ENCODE measurements at regions not wholly inside any gene's neighbourhood (a gene's known extent, or its start where the extent isn't known, plus 50 kb on each side); places are given as distances from the start of the nearest gene placed in this dataset.

DNA sequence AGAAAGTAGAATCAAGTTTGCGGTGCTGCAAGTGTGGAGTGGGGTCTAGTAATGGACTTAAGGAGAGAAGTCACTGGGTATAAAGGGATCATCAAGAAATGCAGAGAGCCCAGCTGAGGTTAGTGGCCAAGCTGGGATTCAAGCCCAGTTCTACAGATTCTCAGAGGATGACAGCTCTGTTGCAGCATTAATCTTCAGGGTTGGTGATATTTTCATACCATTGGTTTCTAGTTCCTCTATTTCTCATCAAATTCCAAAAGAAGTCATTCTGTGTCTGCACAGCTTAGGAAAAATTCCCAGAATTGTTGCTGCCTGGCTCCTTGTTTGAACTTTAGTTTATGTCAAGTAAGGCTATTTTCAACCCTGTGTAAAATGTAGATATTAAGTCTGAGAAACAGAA lies 169.5 kb upstream of the NTF3 start:
- intact Hi-C loops (cut with DNase I; ENCODE audit: low total_unique reads) = no loop called here
- Histone ChIP-seq H3K4me3 (no peak overlapping the region), H3K27ac (no peak overlapping the region), H3K4me1 (no peaks in the 10 kb centered on the region), H3K9me3 (no peaks in the 10 kb centered on the region), H3K36me3 (ENCODE audit: low read depth, missing control alignments) (no peaks in the 10 kb centered on the region), H3K27me3 (no peaks in the 10 kb centered on the region)
- DNase-seq = no peak
- WGBS, 2 donors = 97 to 100% methylated on average over 1 of the region's 1 CpG
- TF ChIP-seq, protein P1, sequence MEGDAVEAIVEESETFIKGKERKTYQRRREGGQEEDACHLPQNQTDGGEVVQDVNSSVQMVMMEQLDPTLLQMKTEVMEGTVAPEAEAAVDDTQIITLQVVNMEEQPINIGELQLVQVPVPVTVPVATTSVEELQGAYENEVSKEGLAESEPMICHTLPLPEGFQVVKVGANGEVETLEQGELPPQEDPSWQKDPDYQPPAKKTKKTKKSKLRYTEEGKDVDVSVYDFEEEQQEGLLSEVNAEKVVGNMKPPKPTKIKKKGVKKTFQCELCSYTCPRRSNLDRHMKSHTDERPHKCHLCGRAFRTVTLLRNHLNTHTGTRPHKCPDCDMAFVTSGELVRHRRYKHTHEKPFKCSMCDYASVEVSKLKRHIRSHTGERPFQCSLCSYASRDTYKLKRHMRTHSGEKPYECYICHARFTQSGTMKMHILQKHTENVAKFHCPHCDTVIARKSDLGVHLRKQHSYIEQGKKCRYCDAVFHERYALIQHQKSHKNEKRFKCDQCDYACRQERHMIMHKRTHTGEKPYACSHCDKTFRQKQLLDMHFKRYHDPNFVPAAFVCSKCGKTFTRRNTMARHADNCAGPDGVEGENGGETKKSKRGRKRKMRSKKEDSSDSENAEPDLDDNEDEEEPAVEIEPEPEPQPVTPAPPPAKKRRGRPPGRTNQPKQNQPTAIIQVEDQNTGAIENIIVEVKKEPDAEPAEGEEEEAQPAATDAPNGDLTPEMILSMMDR (IDR thresholded peaks at IDR 0.05) = no peak
- no peak for TF ChIP-seq POLR2A (IDR thresholded peaks at IDR 0.05)

DNA sequence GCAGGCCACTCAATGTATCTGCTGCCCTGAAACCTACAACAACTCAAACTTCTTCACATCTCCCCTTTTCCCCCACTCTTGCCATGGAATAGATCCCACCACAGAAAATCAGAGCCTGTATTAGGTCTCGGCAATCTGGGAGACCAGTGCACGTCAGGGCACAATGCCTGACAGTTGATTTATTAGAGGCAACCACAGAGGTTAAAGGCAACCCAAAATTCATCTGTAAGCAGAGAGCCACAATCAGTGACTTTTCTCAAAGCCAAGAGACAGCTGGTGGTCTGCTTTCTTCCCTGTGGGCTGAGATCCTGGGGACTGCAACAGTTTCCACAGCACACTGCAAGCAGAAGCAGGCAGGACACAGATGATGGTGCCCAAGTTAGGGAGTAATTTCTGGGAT lies 169.0 kb upstream of the NTF3 start:
- H3K4me1 ChIP-seq = no peaks in the 10 kb centered on the region
- intact Hi-C loops (cut with DNase I; ENCODE audit: low total_unique reads) = no loop called here
- H3K27me3 ChIP-seq = no peaks in the 10 kb centered on the region
- no peak for DNase-seq
- no peak overlapping the region for H3K27ac ChIP-seq
- WGBS, 2 donors = 45 to 60% methylated on average over 2 of the region's 2 CpGs
- no peaks in the 10 kb centered on the region for H3K36me3 ChIP-seq (ENCODE audit: low read depth, missing control alignments)
- TF ChIP-seq POLR2A (IDR thresholded peaks at IDR 0.05) = no peak
- TF ChIP-seq, protein P1 (IDR thresholded peaks at IDR 0.05) = no peak
- no peaks in the 10 kb centered on the region for H3K9me3 ChIP-seq
- H3K4me3 ChIP-seq = no peak overlapping the region

DNA sequence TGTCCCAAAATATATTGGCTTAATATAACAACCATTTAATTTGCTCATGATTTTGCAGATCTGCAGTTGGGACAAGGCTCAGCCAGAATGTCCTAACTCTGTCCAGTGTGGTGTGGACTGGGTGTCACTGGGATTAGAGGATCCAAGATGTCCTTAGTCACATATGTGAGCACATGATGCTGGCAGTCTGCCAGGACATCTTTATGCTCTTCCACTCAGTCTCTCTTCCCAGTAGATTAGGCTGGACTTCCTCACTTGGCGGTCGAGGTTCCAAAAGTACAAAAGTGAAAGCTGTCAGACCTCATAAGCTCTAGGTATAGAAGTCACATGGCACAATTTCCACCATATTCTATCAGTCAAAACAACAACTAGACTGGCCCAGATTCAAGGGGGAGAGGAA lies 167.9 kb upstream of the NTF3 start:
- H3K36me3 ChIP-seq (ENCODE audit: low read depth, missing control alignments) = no peaks in the 10 kb centered on the region
- intact Hi-C loops (cut with DNase I; ENCODE audit: low total_unique reads) = no loop called here
- no peaks in the 10 kb centered on the region for H3K4me1 ChIP-seq
- H3K4me3 ChIP-seq = no peak overlapping the region
- H3K27ac ChIP-seq = no peak overlapping the region
- WGBS, 2 donors = 62 to 68% methylated on average over 2 of the region's 2 CpGs
- no peaks in the 10 kb centered on the region for H3K9me3 ChIP-seq
- no peak for TF ChIP-seq POLR2A (IDR thresholded peaks at IDR 0.05)
- TF ChIP-seq, protein P1 (IDR thresholded peaks at IDR 0.05) = no peak
- no peak for DNase-seq
- H3K27me3 ChIP-seq = no peaks in the 10 kb centered on the region

DNA sequence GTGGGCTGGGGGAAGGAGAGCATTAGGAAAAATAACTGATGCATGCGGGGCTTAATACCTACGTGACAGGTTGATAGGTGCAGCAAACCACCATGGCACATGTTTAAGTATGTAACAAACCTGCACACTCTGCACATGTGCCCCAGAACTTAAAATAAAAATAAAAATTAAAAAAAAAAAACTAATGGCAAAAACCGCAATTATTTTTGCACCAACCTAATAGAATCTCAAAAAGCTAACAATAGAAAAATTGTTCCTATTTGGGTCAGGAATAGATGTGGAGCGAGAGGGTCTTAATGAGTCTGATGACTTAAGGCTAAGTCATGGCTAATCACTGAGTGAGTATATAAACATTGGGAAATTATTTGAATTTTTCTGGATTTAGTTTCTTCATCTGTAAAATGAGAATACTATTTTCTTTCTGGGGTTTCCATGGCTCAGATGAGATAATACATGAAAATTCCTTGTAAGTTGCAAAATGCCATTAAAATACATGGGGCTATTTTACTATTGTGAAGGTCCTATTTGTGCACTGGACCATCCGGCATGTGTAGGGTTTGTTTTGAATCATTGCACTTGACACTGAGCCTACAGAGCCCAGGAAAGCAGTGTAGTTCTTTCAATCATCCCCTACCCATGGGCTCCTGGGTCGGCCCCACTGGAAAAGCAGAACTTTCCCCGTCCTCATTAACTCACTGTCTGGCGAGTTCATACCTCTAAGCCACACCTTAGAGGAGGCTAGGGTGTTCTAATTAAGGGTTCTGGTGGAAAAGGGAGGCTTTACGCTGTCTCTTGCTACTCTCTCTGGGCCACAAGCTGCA lies 164.1 kb upstream of the NTF3 start:
- DNase-seq = no peak
- no peaks in the 10 kb centered on the region for H3K4me1 ChIP-seq
- TF ChIP-seq, protein P1 (IDR thresholded peaks at IDR 0.05) = no peak
- TF ChIP-seq POLR2A (IDR thresholded peaks at IDR 0.05) = no peak
- H3K27me3 ChIP-seq = no peaks in the 10 kb centered on the region
- WGBS, 2 donors = 80 to 91% methylated on average over 9 of the region's 9 CpGs
- no peaks in the 10 kb centered on the region for H3K9me3 ChIP-seq
- intact Hi-C loops (cut with DNase I; ENCODE audit: low total_unique reads) = no loop called here
- no peak overlapping the region for H3K27ac ChIP-seq
- H3K36me3 ChIP-seq (ENCODE audit: low read depth, missing control alignments) = no peaks in the 10 kb centered on the region
- no peak overlapping the region for H3K4me3 ChIP-seq

Measured in testis (tissue), 2 donors.